Nephron (organoid): ENCODE measurements at regions not wholly inside any gene's neighbourhood (a gene's known extent, or its start where the extent isn't known, plus 50 kb on each side); places are given as distances from the start of the nearest gene placed in this dataset.

Experiments
- H3K27ac Mint-ChIP-seq, 3 experiments: 2 replicates each; pipeline ENCODE4 v1.8.0; 2020; ENCODE audit warnings: mixed read lengths in 3 of 3, mild to moderate bottlenecking in 2 of 3, moderate library complexity in 1 of 3
- H3K27me3 Mint-ChIP-seq: 2 replicates; pipeline ENCODE4 v1.8.0; 2021; ENCODE audit warnings: low read depth, mild to moderate bottlenecking, moderate library complexity, mixed read lengths
- H3K36me3 Mint-ChIP-seq: 2 replicates; pipeline ENCODE4 v1.8.0; 2020; ENCODE audit warnings: low read depth, mixed read lengths
- H3K4me1 Mint-ChIP-seq: 2 replicates; pipeline ENCODE4 v1.8.0; 2020; ENCODE audit warnings: mixed read lengths
- H3K4me3 Mint-ChIP-seq, 3 experiments: 2 replicates each; pipeline ENCODE4 v1.8.0; 2020; ENCODE audit warnings: mild to moderate bottlenecking in 3 of 3, mixed read lengths in 3 of 3, moderate library complexity in 2 of 3
- H3K9me3 Mint-ChIP-seq: 2 replicates; pipeline ENCODE4 v1.8.0; 2020; ENCODE audit warnings: mixed read lengths
- TF ChIP-seq, protein P1 (sequence below), 3 experiments: fragments of 200-600 bp; sonication (generic); IDR thresholded peaks; one replicate each; pipeline ENCODE4 v1.5.0; 2021; ENCODE audit warnings: antibody characterized with exemption in 3 of 3; ENCODE audit not compliant: unreplicated experiment in 3 of 3

DNA sequence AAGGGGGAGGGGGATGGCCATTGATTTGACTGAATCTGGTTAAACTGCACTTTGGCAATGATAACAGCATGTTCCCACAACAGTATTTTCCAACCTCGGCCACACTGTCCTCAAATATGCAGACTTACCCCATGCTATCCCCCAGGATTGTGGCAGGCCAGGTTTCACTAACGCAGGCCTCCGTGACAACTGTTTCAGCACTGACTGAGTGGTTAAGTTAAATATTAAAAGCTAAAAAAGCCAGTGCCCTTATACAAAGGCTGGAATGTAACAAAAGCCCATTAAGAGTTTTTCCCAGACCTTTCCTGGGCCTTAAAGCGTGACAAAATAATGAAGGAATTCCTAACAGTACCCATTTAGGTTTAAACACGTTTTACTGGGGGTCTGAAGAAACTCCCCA lies 202.9 kb downstream of the USP25 start:
- Mint-ChIP-seq H3K4me3 (no peak overlapping the region), H3K4me1 (peaks cover 33% of the 10 kb centered on the region), H3K9me3 (no peaks in the 10 kb centered on the region), H3K27me3 (no peaks in the 10 kb centered on the region), H3K36me3 (no peaks in the 10 kb centered on the region), H3K27ac (peak overlapping the region; percentile 86 to 96 (median 93))
- TF ChIP-seq, protein P1, sequence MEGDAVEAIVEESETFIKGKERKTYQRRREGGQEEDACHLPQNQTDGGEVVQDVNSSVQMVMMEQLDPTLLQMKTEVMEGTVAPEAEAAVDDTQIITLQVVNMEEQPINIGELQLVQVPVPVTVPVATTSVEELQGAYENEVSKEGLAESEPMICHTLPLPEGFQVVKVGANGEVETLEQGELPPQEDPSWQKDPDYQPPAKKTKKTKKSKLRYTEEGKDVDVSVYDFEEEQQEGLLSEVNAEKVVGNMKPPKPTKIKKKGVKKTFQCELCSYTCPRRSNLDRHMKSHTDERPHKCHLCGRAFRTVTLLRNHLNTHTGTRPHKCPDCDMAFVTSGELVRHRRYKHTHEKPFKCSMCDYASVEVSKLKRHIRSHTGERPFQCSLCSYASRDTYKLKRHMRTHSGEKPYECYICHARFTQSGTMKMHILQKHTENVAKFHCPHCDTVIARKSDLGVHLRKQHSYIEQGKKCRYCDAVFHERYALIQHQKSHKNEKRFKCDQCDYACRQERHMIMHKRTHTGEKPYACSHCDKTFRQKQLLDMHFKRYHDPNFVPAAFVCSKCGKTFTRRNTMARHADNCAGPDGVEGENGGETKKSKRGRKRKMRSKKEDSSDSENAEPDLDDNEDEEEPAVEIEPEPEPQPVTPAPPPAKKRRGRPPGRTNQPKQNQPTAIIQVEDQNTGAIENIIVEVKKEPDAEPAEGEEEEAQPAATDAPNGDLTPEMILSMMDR (IDR thresholded peaks at IDR 0.05; ENCODE audit: unreplicated experiment in 3 of 3), result no peak

DNA sequence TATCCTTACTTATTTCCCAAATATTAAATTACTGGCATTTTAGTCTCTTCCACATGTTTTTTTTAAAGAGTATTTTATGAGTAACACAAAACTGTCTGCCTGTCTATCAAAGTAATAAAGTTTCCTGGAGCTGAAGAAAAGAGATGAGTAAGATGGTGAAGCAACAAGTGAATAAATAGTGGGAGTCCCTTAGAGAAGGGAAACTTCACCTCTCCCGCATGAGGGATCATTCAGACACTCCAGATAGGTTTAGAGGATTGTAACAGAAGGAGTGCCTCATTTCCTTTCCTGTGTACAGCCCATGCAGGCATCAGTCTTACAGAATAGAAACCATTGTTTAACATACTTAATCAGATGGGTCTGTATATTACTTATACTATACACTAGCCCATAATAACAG lies 205.7 kb downstream of the USP25 start:
- no peaks in the 10 kb centered on the region for H3K27me3 Mint-ChIP-seq
- TF ChIP-seq, protein P1 (IDR thresholded peaks at IDR 0.05; ENCODE audit: unreplicated experiment in 3 of 3), result no peak
- H3K4me1 Mint-ChIP-seq, result peaks cover 15% of the 10 kb centered on the region
- no peak overlapping the region for H3K4me3 Mint-ChIP-seq
- H3K36me3 Mint-ChIP-seq, result no peaks in the 10 kb centered on the region
- no peak overlapping the region for H3K27ac Mint-ChIP-seq
- no peaks in the 10 kb centered on the region for H3K9me3 Mint-ChIP-seq

DNA sequence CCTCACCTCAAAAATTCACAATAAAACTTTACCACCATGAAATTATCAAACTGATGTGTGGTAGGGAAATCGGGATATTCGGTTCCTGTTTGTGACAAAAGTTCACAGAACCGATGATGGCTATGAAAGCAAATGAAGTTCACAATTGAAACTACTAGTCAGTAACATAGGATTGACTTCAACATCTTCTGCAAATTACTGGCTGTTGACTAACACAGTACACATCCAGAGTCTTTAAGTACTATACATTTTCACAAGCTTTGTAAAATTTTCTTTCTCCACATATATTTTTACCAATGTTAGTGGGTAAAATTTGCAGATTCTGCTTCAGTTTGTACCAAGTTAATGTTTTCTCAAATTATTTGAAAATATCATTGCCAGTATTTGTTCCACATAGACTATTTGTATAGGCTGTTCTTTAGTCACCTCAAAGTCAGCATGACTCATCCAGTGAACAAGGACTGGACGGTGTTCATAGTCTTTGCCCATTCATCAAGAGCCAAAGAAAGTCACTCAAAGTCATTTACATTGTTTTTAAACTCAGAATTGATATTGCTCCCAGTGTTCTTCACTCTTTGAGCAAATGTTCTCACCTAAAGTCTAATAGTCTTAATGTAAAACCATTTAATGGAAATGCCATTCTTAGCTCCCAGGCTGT lies 213.4 kb downstream of the USP25 start:
- Mint-ChIP-seq H3K4me3 (no peak overlapping the region), H3K4me1 (peaks cover 5% of the 10 kb centered on the region), H3K9me3 (no peaks in the 10 kb centered on the region), H3K27ac (no peak overlapping the region), H3K27me3 (no peaks in the 10 kb centered on the region), H3K36me3 (no peaks in the 10 kb centered on the region)
- TF ChIP-seq, protein P1 (IDR thresholded peaks at IDR 0.05; ENCODE audit: unreplicated experiment in 3 of 3), result no peak

DNA sequence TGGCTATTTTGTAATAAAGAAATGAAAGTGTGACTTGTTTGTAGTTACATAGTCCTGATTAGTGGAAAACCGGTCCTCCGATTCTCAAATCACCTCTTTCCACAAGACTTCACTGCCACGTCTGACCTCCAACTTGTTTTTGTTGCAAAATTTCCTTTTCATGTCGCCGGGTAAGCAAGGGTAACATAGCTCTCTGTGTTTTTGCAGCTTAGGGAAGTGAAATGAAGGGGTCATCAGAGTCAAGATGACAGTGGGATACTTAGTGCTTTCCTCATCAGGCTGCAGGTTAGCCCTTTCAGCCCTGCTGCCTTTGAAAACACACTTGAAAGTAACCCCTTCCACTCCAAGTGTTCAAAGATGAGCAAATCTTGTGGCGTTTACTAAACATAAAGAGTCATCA lies 217.9 kb downstream of the USP25 start:
- peak overlapping the region; percentile 1 to 10 (median 2) for H3K4me3 Mint-ChIP-seq
- peaks cover 20% of the 10 kb centered on the region for H3K9me3 Mint-ChIP-seq
- TF ChIP-seq, protein P1 (IDR thresholded peaks at IDR 0.05; ENCODE audit: unreplicated experiment in 3 of 3), result no peak
- peaks cover 12% of the 10 kb centered on the region for H3K4me1 Mint-ChIP-seq
- peaks cover 21% of the 10 kb centered on the region for H3K36me3 Mint-ChIP-seq
- H3K27ac Mint-ChIP-seq, result peak overlapping the region in 2 of 3 experiments; percentile 17 to 26
- H3K27me3 Mint-ChIP-seq, result no peaks in the 10 kb centered on the region

DNA sequence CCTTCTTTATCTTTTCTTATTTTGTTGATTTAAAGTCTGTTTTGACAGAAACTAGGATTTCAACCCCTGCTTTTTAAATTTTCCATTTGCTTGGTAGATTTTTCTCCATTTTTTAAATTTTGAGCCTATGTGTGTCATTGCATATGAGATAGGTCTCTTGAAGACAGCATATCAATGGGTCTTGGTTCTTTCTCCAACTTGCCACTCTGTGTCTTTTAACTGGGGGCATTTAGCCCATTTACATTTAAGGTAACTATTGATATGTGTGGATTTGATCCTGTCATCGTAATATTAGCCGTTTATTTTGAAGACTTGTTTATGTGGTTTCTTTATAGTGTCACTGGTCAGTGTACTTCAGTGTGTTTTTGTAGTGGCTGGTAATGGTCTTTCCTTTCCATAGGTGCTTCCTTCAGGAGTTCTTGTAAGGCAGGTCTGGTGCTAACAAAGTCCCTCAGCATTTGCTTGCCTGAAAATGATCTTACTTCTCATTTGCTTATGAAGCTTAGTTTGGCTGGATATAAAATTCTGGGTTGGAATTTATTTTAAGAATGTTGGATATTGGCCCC lies 223.9 kb downstream of the USP25 start:
- H3K27me3 Mint-ChIP-seq, result no peaks in the 10 kb centered on the region
- peaks cover 5% of the 10 kb centered on the region for H3K4me1 Mint-ChIP-seq
- peaks cover 38% of the 10 kb centered on the region for H3K36me3 Mint-ChIP-seq
- H3K9me3 Mint-ChIP-seq, result peaks cover 47% of the 10 kb centered on the region
- H3K27ac Mint-ChIP-seq, result no peak overlapping the region
- H3K4me3 Mint-ChIP-seq, result no peak overlapping the region
- TF ChIP-seq, protein P1 (IDR thresholded peaks at IDR 0.05; ENCODE audit: unreplicated experiment in 3 of 3), result no peak
